Renal cortex interstitium (tissue), 11 donors: ENCODE measurements at regions not wholly inside any gene's neighbourhood (a gene's known extent, or its start where the extent isn't known, plus 50 kb on each side); places are given as distances from the start of the nearest gene placed in this dataset.

Experiments
- DNase-seq, 11 donors: peaks; one replicate each; pipeline ENCODE4 v3.0.0-alpha.2; 2013; ENCODE audit warnings: low read depth in 9 of 11, low spot score in 4 of 11; ENCODE audit errors: extremely low read depth in 1 of 11

DNA sequence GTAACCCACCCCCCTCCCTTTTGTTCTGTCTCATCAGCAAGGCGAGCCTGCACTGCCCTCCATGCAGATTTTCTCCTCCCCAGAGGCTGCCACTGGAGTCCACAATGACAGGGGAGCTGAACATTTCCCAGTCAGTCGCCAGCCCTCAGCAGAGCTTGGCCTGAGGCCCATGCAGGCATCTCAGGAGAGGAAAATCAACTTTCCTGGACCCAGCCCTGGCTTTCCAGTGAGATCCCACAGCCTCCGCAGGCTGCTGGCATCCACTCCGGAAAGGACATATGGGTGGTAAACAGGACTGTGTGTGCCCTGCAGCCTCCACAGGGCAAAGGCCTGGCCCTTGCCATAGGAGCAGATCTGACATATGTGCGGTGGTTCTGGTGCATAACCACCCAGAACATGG, 253.8 kb downstream of the TNS1 start:
- no peak for DNase-seq

DNA sequence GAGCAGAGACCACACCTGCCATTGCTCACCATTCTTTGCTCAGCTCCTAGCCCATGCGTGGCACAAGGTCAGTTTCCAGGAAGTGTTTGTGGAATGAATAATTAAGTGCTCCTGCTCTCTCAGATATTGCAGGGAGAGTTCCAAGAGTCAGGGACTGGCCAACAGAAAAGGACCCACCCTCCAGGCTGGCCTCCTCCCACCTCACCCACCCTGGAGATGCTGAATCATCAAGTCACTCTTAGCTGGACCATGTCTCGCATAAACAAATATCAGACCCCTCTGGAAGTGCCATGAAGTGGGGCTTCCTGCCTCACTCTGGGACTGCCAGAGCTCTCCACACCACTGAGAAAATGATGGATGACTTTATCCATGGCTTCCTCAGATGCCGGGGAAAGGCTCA, 256.0 kb downstream of the TNS1 start:
- DNase-seq: no peak

GRCh38 chr2:217743966-217744761, 258.6 kb downstream of the TNS1 start:
- no peak for DNase-seq

DNA sequence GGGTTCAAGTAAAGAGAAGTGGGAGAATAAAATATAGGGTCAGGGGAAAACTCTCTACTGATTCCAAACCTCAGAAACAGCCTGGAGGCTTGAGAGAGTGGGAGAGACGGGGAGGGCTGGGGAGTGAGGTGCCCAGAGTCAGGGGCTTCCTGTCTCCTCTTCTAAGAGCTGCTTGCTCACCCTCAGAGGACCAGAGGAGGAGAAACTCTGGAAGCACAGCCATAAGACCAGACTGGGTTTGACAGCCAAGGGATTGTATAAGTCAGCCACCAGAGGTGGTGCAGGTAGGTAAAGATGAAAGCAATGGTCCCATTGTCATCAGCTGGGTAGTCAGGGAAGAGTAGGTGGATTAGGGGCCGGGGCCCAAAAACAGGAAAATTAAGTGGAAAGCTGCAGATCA, 259.4 kb downstream of the TNS1 start:
- no peak for DNase-seq

- no peak for DNase-seq
Measured at GRCh38 chr2:217742841-217743240, 260.0 kb downstream of the TNS1 start.

DNA sequence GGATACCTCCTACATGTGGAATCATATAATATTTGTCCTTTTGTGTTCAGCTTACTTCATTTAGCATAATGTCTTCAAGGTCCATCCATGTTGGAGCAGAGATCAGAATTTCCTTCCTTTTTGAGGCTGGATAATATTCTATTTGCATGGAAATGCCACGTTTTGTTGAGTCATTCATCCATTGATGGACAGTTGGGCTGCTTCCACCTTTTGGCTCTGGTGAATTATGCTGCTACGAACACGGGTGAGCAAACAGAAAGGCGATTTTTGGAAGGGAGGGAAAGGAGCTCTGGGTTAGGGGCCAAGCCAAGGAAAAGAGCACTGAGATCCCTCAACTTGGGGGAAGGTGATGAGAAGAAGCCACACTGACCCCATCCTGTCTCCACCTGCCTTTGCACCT, 260.5 kb downstream of the TNS1 start:
- no peak for DNase-seq

DNA sequence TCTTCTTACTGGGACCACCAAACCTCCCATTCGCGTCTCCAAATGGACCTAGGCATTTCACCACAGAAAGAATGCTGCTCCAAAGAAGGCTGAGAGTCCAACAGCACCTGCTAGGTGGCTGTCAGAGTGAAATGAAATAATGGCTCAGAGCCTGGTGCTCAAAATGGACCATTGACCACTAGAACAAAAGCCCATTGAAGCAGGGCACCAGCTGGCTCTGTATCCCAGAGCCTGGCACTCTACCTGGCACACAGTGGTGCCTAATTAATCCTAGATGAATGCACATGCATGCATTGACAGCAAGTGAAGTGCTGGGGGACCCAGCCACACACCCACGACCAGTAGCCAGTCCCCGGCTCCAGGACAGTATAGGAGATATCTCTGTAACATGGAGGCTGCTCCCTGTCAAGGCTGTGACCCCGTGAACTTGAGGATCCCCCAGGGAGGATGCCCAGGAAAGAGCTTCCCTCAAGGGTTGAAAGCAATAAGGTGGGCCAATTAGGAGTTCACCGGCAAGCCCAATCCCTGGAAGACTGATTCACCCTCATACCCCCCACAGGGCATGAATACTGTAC, 261.3 kb downstream of the TNS1 start:
- DNase-seq: no peak

DNA sequence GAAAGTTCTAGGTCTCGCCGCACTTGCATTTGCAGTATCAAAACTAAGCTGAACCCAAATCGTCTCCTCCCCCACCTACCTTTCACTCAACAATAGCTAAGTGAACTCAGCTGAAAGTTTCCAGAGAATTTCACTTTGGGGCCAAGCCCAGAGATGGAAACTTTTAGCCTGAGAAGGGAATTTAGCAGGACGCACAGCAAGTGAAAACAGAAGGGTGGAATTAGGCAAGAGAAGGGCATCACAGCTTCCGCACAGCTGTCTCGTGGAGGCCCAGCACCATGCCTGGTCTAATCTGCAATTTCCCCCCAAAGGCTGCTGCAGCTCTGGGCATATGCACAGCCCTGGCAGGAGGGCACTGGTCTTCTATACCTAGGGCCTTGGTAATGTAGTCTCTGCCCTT, 262.0 kb downstream of the TNS1 start:
- DNase-seq: no peak

- no peak for DNase-seq
Measured at GRCh38 chr2:217740178-217740577, 262.6 kb downstream of the TNS1 start.

GRCh38 chr2:217739741-217740140, 263.1 kb downstream of the TNS1 start:
- no peak for DNase-seq

- no peak for DNase-seq
Measured at GRCh38 chr2:217738061-217738460, 264.7 kb downstream of the TNS1 start.

DNA sequence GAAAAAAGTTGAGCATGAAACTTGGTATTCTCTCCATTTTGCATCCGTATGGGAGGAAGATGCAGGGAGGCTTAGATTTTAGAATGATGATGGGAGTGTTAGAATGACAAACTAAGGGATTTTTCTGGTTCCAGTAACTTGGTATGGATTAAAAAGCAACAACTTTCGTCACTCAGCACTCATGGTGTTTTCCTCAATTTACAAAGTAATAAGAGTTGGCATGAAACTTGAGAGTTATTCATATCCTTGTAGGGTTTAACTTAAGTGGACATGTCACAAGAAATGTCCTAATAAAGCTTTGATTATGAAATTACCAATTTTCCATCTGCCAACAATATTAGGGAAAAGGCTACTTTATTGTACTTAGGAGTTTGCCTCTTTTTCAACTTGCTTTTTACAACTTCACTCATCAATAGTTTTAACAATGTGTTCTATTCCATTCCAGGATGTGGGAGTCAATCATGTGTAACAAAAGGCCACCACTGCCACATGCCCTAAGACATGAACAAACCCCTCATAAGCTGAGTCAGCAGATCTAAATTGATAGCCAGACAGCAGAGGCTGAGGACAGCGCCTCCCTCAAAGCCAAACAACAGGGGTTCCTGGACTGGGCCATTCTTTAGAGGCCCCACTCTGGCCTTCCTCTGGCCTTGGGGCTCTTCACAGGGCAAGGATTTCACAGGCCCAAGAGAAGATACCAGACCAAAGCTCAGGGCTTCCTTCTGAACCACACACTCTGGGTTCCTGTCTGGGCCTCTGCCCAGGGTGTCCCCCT, 265.8 kb downstream of the TNS1 start:
- DNase-seq: no peak

GRCh38 chr2:217735899-217736298, 266.9 kb downstream of the TNS1 start:
- DNase-seq: no peak

- DNase-seq: no peak
Measured at GRCh38 chr2:217735034-217735433, 267.8 kb downstream of the TNS1 start.

GRCh38 chr2:217733461-217733860, 269.3 kb downstream of the TNS1 start:
- DNase-seq: no peak

- DNase-seq: no peak
Measured at GRCh38 chr2:217732992-217733391, 269.8 kb downstream of the TNS1 start.

GRCh38 chr2:217731805-217732204, 271.0 kb downstream of the TNS1 start:
- no peak for DNase-seq

- peak in 1 of 11 donors; percentile 43 for DNase-seq
Measured at GRCh38 chr2:217729421-217730053, 273.3 kb downstream of the TNS1 start.

DNA sequence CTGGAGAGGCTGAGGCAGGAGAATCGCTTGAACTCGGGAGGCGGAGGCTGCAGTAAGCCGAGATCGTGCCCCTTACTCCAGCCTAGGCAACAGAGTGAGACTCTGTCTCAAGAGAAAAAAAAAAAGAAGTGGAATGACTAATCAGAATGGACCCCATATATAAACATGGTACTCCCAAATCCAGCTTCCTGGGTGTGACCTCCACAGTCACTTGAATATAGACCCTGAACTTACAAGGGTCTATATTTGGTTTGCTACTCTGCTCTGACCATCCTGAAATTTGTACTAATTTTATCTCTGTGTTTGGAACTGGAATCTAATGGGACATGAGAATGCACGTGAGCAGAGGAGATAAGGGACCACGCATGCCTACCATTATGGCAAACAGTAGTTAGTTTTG, 275.0 kb downstream of the TNS1 start:
- DNase-seq: no peak

DNA sequence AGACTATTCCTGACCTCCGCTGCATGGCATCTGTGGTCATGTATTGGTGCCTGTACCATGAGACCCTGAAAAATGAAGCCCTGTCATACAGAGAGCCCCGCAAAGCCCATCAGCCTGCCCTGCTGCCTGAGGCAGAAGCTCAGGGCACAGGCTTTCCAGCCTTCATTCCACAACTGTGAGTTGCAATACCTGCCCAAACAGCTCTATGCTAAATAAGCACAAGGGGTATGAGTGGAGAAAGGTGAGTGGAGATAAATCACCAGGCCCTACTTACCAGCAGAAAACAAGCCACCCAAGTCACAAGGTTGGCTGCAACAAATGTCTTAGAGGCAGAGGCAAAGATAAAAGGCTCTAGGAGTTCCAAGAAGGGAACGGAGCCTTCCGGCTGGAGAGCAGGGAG, 277.4 kb downstream of the TNS1 start:
- no peak for DNase-seq
